SJSA1 (cell line): ENCODE measurements at regions not wholly inside any gene's neighbourhood (a gene's known extent, or its start where the extent isn't known, plus 50 kb on each side); places are given as distances from the start of the nearest gene placed in this dataset.

ENCODE experiments used
- DNase-seq, 2 experiments: peaks; one replicate each; pipeline ENCODE4 v3.0.0-alpha.2; 2015 to 2020; ENCODE audit warnings: low spot score in 2 of 2, low read depth in 1 of 2
- H3K27ac ChIP-seq: fragments of 250-450 bp; sonication (Bioruptor Pico); 2 replicates; pipeline ENCODE4 v1.5.1; 2020; ENCODE audit warnings: mild to moderate bottlenecking, moderate library complexity
- H3K27me3 ChIP-seq: fragments of 250-450 bp; sonication (Bioruptor Pico); replicated peaks from 2 replicates; pipeline ENCODE4 v1.5.1; 2020; ENCODE audit warnings: mild to moderate bottlenecking, moderate library complexity
- H3K36me3 ChIP-seq: fragments of 250-450 bp; sonication (Bioruptor Pico); 2 replicates; pipeline ENCODE4 v1.5.1; 2020; ENCODE audit warnings: mild to moderate bottlenecking
- H3K4me1 ChIP-seq: fragments of 250-450 bp; sonication (Bioruptor Pico); replicated peaks from 2 replicates; pipeline ENCODE4 v1.6.1; 2021; ENCODE audit warnings: mild to moderate bottlenecking
- H3K4me3 ChIP-seq: fragments of 250-450 bp; sonication (Bioruptor Pico); 2 replicates; pipeline ENCODE4 v1.5.1; 2020; ENCODE audit warnings: mild to moderate bottlenecking
- H3K9me3 ChIP-seq: fragments of 250-450 bp; sonication (Bioruptor Pico); replicated peaks from 2 replicates; pipeline ENCODE4 v1.5.1; 2020; ENCODE audit warnings: mild to moderate bottlenecking

DNA sequence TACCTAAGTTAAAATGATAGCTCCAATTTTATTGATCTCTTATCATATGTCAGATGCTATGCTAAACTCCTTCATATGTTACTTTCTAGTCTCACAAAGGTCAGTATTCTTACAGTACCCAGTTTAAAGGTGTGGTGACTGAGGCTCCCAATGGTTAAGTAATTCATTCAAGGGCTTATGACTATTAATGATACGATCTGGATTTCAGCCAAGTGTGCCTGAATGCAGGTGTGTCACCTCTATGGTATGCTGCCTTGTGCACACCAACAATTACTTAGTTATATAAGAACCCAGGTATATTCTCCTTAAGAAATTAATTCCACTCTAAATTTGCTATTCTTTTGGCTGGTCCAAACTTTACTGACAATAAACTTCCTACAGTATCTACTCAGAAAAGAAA, 84.6 kb upstream of the TRPC4 start:
- no peak overlapping the region for H3K27ac ChIP-seq
- H3K9me3 ChIP-seq, result no peaks in the 10 kb centered on the region
- H3K4me3 ChIP-seq, result no peak overlapping the region
- H3K36me3 ChIP-seq, result no peaks in the 10 kb centered on the region
- H3K27me3 ChIP-seq, result no peaks in the 10 kb centered on the region
- DNase-seq, result no peak
- no peaks in the 10 kb centered on the region for H3K4me1 ChIP-seq

DNA sequence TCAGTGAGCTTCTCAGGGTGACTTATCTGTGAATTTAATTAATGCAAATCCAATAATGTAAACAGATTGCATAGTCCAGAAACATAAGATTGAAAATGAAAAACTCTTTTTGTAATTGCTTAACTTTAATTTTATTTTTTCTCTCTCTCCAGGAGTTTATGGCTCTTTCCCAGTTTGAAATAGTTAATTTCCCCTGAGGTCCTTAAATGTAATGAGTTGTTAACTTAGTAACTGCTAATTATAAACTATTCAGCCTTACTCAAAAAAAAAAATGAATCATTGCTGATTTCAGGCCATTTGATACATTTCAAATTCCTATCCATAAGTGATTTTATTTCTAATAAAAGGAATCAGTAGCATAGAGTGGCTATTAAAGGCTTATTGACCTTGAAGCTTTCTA, 84.1 kb upstream of the TRPC4 start:
- Histone ChIP-seq H3K36me3 (no peaks in the 10 kb centered on the region), H3K27ac (no peak overlapping the region), H3K9me3 (no peaks in the 10 kb centered on the region), H3K4me3 (no peak overlapping the region), H3K27me3 (no peaks in the 10 kb centered on the region), H3K4me1 (no peaks in the 10 kb centered on the region)
- DNase-seq, result no peak

- no peaks in the 10 kb centered on the region for H3K36me3 ChIP-seq
- no peaks in the 10 kb centered on the region for H3K9me3 ChIP-seq
- no peaks in the 10 kb centered on the region for H3K27me3 ChIP-seq
- no peak overlapping the region for H3K27ac ChIP-seq
- H3K4me3 ChIP-seq, result no peak overlapping the region
- no peak for DNase-seq
- H3K4me1 ChIP-seq, result no peaks in the 10 kb centered on the region
Observed at GRCh38 chr13:37950016-37950415, 80.4 kb upstream of the TRPC4 start.

DNA sequence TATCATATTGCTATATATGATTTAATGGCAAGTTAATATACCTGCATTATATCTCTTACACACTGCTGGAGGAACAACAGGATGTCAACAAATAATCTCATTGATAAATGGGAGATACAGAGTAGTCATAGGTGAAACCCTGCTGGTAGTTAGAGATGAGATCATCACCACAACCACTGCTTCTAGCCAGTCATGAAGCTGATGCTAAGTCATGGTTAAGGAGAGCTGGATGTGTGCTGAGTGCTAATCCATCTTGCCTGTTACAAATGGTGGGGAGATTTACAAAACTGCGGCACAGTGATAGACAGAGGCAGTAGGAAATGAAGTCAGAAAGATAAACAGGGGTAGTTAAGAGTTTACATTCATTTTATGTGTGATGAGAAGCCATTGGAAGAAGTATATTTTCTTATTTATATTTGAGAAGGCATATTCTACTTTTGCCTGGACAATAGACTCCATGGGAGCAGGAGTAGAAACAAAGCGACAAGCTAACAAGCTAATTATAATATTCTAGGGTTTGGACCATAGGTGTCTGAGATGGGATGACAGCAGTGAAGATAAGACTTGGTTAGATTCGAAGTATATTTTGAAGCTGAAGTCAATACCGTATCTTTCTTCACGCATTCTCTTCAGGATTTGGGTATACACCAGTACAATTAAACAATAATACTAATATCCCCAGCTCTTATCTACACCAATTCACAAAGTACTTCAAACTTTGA, 78.0 kb upstream of the TRPC4 start:
- no peak overlapping the region for H3K27ac ChIP-seq
- no peak for DNase-seq
- no peaks in the 10 kb centered on the region for H3K9me3 ChIP-seq
- H3K27me3 ChIP-seq, result no peaks in the 10 kb centered on the region
- no peaks in the 10 kb centered on the region for H3K36me3 ChIP-seq
- H3K4me1 ChIP-seq, result no peaks in the 10 kb centered on the region
- H3K4me3 ChIP-seq, result no peak overlapping the region

GRCh38 chr13:37945651-37946575, 76.3 kb upstream of the TRPC4 start:
- no peaks in the 10 kb centered on the region for H3K36me3 ChIP-seq
- H3K4me3 ChIP-seq, result no peak overlapping the region
- H3K4me1 ChIP-seq, result no peaks in the 10 kb centered on the region
- H3K9me3 ChIP-seq, result no peaks in the 10 kb centered on the region
- H3K27me3 ChIP-seq, result no peaks in the 10 kb centered on the region
- no peak for DNase-seq
- no peak overlapping the region for H3K27ac ChIP-seq

GRCh38 chr13:37944869-37945442, 75.4 kb upstream of the TRPC4 start:
- Histone ChIP-seq H3K4me1 (no peaks in the 10 kb centered on the region), H3K9me3 (no peaks in the 10 kb centered on the region), H3K36me3 (no peaks in the 10 kb centered on the region), H3K4me3 (no peak overlapping the region), H3K27me3 (no peaks in the 10 kb centered on the region), H3K27ac (no peak overlapping the region)
- no peak for DNase-seq

DNA sequence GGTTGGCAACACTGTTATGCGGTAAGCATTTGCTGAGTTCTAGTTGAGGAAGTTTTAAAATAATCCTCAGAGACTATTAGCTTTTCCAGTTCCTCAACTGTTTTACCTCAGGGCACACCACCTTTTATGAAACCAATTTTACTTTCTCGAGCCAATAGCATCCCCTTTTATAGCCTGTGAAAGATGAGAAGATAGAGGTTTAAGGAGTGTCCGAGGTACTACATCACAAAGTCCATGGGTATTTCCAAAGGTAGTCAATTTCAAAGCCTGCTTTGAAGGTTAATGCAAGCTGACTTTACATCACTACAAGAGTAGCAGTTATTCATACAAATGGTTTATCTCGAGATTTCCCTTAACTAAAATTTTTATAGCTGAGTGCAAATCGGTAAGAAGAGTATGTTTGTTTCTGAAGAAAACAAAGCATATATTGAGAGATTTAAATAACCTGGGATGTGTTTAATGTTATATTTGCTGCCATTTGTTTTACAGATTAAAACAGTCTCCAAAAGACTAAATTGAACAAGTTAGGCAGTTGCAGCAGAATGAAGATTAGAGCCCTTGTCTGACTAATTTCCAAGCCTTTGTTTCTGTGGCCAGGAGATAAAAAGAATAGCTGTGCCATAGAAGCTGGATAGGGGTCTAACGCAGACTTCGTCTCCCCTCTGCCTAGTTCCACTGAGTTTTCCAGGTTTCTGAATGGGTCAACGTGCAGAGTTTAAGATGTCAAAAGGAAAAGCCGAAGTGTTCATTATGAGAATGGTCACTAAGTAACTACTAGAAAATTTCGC, 74.7 kb upstream of the TRPC4 start:
- Histone ChIP-seq H3K36me3 (no peaks in the 10 kb centered on the region), H3K9me3 (no peaks in the 10 kb centered on the region), H3K27me3 (peaks cover under 1% of the 10 kb centered on the region; the same call in 1 of the 2 replicates), H3K4me1 (no peaks in the 10 kb centered on the region), H3K4me3 (no peak overlapping the region), H3K27ac (no peak overlapping the region)
- DNase-seq, result no peak

- H3K9me3 ChIP-seq, result no peaks in the 10 kb centered on the region
- H3K27ac ChIP-seq, result no peak overlapping the region
- peaks cover 3% of the 10 kb centered on the region; the same call in 1 of the 2 replicates for H3K27me3 ChIP-seq
- H3K36me3 ChIP-seq, result no peaks in the 10 kb centered on the region
- no peak overlapping the region for H3K4me3 ChIP-seq
- H3K4me1 ChIP-seq, result no peaks in the 10 kb centered on the region
- no peak for DNase-seq
Observed at GRCh38 chr13:37942929-37943328, 73.4 kb upstream of the TRPC4 start.

DNA sequence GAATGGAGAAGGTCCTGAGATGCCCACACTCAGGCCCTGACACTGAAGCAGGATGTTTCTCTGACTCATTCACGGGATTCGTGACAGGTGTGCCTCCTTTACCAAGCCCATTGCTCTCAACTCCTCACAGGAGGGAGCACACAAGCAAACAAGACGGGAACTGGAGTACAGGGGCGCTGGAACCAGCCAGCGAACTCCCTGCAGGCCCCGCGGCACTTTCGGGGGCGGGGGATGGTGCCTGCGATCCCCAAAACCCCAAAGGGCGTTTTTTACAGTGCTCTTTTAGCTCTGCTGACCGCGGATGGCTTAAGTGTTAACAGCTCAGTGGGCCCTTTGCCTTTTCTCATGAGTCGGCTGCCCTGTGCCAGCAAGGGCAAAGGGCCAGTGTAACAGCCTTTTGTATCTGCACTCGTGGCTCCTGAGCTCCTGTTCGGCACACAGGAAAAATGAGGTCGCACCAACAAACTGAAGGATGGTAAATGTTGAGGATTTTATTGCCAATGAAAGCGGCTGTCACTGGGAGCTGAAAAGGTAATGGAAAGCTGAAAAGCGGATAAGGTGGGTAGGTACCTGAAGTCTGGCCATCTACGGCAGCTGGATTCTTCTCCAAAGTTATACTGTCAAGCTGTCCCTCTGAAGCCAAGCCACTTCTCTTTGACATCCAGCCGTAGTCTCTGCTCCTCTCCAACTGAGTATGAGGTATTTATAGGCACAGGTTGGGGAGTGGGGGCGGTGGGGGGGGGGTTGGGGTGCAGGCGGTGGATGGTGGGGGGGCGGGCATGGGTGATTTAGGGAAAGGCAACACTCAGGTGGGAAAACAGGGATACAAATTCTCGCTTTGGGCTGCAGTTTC, 65.0 kb upstream of the TRPC4 start:
- H3K27ac ChIP-seq, result no peak overlapping the region
- H3K27me3 ChIP-seq, result peaks cover 3% of the 10 kb centered on the region; the same call in 1 of the 2 replicates
- no peaks in the 10 kb centered on the region for H3K9me3 ChIP-seq
- H3K4me1 ChIP-seq, result no peaks in the 10 kb centered on the region
- no peak for DNase-seq
- no peak overlapping the region for H3K4me3 ChIP-seq
- no peaks in the 10 kb centered on the region for H3K36me3 ChIP-seq

DNA sequence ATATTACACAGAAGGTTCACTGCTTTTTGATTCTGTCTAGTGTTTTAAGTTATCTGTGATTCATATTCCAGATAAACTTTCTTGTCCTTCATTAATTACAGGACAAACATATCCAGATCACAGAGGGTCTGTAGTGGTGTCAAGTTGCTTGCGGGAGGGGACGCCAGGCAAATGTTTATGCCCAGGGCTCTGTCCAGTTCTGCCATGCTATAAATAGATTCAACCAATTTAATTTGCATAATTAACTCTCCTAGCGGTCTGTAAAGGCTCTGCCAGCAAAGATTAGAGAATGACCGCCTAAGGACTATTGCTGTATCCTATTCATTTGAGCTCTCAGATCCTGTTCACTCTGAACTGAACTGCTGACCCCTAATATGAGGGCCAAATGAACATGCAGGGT, 59.7 kb upstream of the TRPC4 start:
- Histone ChIP-seq H3K36me3 (no peaks in the 10 kb centered on the region), H3K27ac (no peak overlapping the region), H3K9me3 (no peaks in the 10 kb centered on the region), H3K4me3 (no peak overlapping the region), H3K27me3 (no peaks in the 10 kb centered on the region), H3K4me1 (no peaks in the 10 kb centered on the region)
- DNase-seq, result no peak

- no peak for DNase-seq
- Histone ChIP-seq H3K9me3 (no peaks in the 10 kb centered on the region), H3K4me1 (no peaks in the 10 kb centered on the region), H3K27ac (no peak overlapping the region), H3K36me3 (no peaks in the 10 kb centered on the region), H3K4me3 (no peak overlapping the region), H3K27me3 (no peaks in the 10 kb centered on the region)
Observed at GRCh38 chr13:37927561-37927960, 58.0 kb upstream of the TRPC4 start.

GRCh38 chr13:37925878-37926473, 56.4 kb upstream of the TRPC4 start:
- Histone ChIP-seq H3K27ac (no peak overlapping the region), H3K4me1 (no peaks in the 10 kb centered on the region), H3K36me3 (no peaks in the 10 kb centered on the region), H3K9me3 (no peaks in the 10 kb centered on the region), H3K4me3 (no peak overlapping the region), H3K27me3 (no peaks in the 10 kb centered on the region)
- DNase-seq, result no peak
